Fibroblast of the aortic adventitia (primary cell): ENCODE measurements at regions not wholly inside any gene's neighbourhood (a gene's known extent, or its start where the extent isn't known, plus 50 kb on each side); places are given as distances from the start of the nearest gene placed in this dataset.

ENCODE experiments used
- DNase-seq: peaks from one replicate; pipeline ENCODE4 v3.0.0-alpha.2; 2010; ENCODE audit warnings: low read depth
- H3K4me3 ChIP-seq: 2 replicates; pipeline ENCODE4 v1.5.1; 2011; ENCODE audit warnings: low read depth, mild to moderate bottlenecking, control low read depth, low read length, moderate library complexity
- TF ChIP-seq, protein P1 (sequence below): IDR thresholded peaks from 2 replicates; pipeline ENCODE4 v1.5.1; 2011; ENCODE audit warnings: mild to moderate bottlenecking, low read length, control low read depth, inconsistent platforms; ENCODE audit not compliant: insufficient read depth

DNA sequence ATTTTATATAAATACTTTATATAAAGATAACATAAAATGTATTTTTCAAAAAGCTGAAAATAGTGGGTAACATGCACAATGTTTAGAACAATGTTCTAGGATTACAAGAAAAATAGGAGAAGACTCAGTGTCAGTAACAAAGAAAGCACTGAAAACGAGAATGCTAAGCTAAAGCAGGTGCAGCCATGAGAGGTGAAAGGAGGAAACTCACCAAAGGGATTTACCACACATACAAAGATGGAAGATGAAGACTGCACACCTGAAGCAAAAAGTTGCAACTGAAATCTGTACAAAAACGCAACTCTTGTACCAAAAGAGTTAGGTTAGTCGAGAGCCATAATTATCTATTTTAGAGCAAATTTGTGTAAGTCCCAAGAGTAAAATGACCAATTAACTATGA lies 1176.1 kb downstream of the LRFN5 start:
- TF ChIP-seq, protein P1, sequence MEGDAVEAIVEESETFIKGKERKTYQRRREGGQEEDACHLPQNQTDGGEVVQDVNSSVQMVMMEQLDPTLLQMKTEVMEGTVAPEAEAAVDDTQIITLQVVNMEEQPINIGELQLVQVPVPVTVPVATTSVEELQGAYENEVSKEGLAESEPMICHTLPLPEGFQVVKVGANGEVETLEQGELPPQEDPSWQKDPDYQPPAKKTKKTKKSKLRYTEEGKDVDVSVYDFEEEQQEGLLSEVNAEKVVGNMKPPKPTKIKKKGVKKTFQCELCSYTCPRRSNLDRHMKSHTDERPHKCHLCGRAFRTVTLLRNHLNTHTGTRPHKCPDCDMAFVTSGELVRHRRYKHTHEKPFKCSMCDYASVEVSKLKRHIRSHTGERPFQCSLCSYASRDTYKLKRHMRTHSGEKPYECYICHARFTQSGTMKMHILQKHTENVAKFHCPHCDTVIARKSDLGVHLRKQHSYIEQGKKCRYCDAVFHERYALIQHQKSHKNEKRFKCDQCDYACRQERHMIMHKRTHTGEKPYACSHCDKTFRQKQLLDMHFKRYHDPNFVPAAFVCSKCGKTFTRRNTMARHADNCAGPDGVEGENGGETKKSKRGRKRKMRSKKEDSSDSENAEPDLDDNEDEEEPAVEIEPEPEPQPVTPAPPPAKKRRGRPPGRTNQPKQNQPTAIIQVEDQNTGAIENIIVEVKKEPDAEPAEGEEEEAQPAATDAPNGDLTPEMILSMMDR = no peak
- DNase-seq = no peak
- H3K4me3 ChIP-seq = no peak overlapping the region

DNA sequence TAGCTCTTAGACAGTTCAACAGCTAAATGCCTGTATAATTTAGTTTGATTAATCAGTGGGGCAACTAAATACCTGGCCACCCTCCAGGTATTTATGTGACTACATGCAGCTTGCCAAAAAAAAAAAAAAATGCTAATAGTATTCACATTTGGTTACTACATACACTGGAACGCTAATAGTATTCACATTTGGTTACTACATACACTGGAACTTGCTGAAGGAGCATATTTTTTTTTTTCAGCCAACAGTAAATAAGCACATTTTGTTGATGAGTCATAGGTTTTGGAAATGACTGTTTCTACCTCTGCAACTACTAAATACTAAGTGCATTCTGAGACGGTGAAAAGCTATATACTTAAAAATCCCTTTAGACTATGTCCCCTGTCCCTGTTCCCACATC lies 1172.3 kb downstream of the LRFN5 start:
- DNase-seq = no peak
- TF ChIP-seq, protein P1 = no peak
- no peak overlapping the region for H3K4me3 ChIP-seq

DNA sequence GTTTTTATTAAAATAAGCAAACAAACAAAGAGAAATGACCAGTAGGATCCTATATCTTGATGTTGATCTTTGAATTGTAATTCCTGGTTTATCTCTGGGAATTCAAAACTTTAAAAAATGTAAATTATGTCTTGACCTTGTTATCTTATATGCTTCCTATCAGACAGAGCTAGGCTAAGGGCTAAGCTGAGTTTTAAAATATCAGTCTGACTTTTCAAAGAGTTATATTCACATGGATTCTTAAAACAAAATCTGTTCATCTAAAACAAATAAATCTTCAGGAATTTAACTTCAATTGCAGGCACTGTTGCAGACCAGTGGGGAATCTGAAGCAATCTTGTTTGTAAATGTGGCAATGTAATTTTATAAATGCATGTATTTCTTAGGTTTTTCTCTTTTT lies 1144.1 kb downstream of the LRFN5 start:
- TF ChIP-seq, protein P1 = no peak
- DNase-seq = no peak
- H3K4me3 ChIP-seq = no peak overlapping the region

DNA sequence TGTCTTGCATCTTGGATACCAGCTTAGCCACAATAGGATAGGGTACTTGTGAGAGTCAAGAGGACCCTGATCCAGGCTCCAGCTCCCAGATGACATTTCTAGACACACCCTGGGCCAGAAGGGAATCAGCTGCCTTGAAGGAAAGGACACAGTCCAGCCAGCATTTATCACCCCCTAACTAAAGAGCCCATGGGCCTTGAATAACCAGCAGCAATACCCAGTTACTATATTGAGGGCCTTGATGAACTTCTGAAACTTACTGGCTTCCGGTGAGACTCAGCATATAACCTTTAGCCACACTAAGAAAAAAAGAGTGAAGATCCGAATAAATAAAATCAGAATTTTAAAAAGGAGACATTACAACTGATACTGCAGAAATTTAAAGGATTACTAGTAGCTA lies 1135.4 kb downstream of the LRFN5 start:
- TF ChIP-seq, protein P1 = no peak
- H3K4me3 ChIP-seq = no peak overlapping the region
- no peak for DNase-seq

DNA sequence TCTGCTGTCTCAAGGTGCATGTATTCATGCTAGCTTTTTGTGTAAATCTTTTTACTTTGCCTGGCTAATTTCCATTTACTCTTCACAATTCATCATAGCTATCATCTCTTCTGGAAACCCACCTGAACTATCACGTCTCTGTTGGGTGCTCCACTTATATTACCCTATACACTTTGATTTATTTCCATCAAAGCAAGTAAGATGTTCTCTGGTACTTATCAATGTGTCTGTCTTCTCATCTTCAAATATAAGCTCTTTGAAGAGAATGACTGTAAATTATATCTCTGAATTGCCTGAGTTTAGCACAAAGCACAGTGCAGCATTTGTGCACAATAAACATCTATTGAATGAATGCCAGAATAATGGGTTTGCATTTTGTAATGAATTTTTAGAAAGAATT lies 1129.7 kb downstream of the LRFN5 start:
- no peak overlapping the region for H3K4me3 ChIP-seq
- TF ChIP-seq, protein P1 = no peak
- DNase-seq = no peak

DNA sequence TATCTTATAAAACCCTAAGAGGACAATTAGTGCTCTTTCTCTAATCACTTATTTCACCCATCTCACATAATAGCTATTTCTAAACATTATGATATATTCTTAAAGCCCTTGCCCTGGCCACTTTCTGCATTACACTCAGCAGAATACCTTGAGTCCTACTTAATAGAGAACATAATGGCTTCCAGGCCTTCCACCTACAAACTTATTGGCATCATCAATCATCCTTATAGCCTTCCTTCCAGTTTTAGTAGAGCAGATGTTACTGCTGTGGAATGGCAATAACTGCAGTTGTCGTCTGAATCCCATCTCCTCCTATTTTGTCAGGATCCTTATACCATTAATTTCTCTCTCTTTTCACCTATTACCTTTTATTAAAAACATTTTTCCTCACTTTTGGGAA lies 1127.4 kb downstream of the LRFN5 start:
- no peak overlapping the region for H3K4me3 ChIP-seq
- TF ChIP-seq, protein P1 = no peak
- no peak for DNase-seq

DNA sequence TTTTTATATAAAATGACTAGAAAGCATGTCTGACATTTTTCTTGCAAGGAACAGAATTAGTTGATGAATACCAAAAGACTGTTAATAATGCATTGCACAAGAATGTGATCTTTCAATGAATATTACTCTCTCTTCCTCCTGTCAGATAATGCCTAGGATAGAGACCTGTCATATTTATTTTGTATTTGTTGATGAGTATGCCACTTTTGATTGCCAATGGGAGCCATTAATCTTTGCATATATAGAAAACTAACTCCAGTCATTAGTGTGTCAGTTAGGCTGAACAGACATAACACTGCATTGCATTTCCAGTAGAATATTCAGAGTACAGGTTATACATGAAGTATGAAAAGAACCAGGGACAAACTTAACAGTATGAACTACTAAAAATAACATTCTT lies 1125.3 kb downstream of the LRFN5 start:
- no peak overlapping the region for H3K4me3 ChIP-seq
- DNase-seq = no peak
- TF ChIP-seq, protein P1 = no peak
